OCI-LY3 (cell line): ENCODE measurements at regions not wholly inside any gene's neighbourhood (a gene's known extent, or its start where the extent isn't known, plus 50 kb on each side); places are given as distances from the start of the nearest gene placed in this dataset.

Experiments used
- CTCF ChIP-seq: fragments of 200-600, 300-600 bp; sonication (generic); IDR thresholded peaks from 2 replicates; pipeline ENCODE4 v1.5.1; 2014; ENCODE audit warnings: antibody characterized with exemption, low read length, low read depth
- EZH2phosphoT487 ChIP-seq: fragments of 200-600 bp; shearing (Covaris generic); IDR thresholded peaks from 2 replicates; pipeline ENCODE4 v1.6.1; 2018; ENCODE audit warnings: antibody characterized with exemption, mixed run types, low read depth

GRCh38 chr3:72665103-72665502 is 183.1 kb downstream of the SHQ1 start:
- TF ChIP-seq CTCF (no peak), EZH2phosphoT487 (no peak)
